PC-9 (cell line): ENCODE measurements at regions not wholly inside any gene's neighbourhood (a gene's known extent, or its start where the extent isn't known, plus 50 kb on each side); places are given as distances from the start of the nearest gene placed in this dataset.

Experiments
- EZH2 ChIP-seq: fragments of 200-600 bp; sonication (generic); IDR thresholded peaks from 2 replicates; pipeline ENCODE4 v1.8.0; 2017; ENCODE audit warnings: antibody characterized with exemption, low read depth
- TF ChIP-seq, protein P1 (sequence below): fragments of 200-600 bp; sonication (generic); conservative IDR thresholded peaks from 2 replicates; pipeline ENCODE4 v1.6.1; 2017; ENCODE audit warnings: mixed run types, antibody characterized with exemption, mild to moderate bottlenecking, moderate library complexity

DNA sequence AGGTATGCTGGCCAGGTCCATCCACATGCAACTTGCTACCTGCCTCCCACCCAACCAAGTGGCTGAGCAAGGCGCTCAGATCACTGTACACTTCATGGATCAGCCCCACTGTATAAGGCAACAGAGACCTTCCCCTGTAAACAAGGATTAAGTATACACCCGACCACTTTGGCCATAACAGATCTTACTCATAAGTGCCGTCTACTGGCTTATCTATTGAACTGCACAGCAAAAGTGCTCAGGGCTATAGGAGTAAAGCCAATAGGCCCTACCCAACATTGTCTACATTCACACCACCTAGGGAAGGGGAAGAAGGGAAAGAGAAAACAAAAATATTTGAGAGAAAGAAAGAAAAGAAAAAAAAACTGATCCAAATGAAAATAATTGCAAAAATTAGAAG, 663.9 kb upstream of the LRRTM1 start:
- TF ChIP-seq, protein P1, sequence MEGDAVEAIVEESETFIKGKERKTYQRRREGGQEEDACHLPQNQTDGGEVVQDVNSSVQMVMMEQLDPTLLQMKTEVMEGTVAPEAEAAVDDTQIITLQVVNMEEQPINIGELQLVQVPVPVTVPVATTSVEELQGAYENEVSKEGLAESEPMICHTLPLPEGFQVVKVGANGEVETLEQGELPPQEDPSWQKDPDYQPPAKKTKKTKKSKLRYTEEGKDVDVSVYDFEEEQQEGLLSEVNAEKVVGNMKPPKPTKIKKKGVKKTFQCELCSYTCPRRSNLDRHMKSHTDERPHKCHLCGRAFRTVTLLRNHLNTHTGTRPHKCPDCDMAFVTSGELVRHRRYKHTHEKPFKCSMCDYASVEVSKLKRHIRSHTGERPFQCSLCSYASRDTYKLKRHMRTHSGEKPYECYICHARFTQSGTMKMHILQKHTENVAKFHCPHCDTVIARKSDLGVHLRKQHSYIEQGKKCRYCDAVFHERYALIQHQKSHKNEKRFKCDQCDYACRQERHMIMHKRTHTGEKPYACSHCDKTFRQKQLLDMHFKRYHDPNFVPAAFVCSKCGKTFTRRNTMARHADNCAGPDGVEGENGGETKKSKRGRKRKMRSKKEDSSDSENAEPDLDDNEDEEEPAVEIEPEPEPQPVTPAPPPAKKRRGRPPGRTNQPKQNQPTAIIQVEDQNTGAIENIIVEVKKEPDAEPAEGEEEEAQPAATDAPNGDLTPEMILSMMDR, result no peak
- TF ChIP-seq EZH2, result no peak
